Brain microvascular endothelial cell (primary cell): ENCODE measurements at regions not wholly inside any gene's neighbourhood (a gene's known extent, or its start where the extent isn't known, plus 50 kb on each side); places are given as distances from the start of the nearest gene placed in this dataset.

ENCODE experiments used
- DNase-seq: peaks from one replicate; pipeline ENCODE4 v3.0.0-alpha.2; 2020
- H3K27ac ChIP-seq: fragments of 250-450 bp; sonication (Bioruptor Pico); 2 replicates; pipeline ENCODE4 v1.5.1; 2020; ENCODE audit warnings: mild to moderate bottlenecking, moderate library complexity
- H3K27me3 ChIP-seq: fragments of 250-450 bp; sonication (Bioruptor Pico); replicated peaks from 2 replicates; pipeline ENCODE4 v1.5.1; 2020; ENCODE audit warnings: mild to moderate bottlenecking
- H3K36me3 ChIP-seq: fragments of 250-450 bp; sonication (Bioruptor Pico); replicated peaks from 2 replicates; pipeline ENCODE4 v1.5.1; 2020; ENCODE audit warnings: mild to moderate bottlenecking
- H3K4me3 ChIP-seq: 2 replicates; pipeline ENCODE4 v1.5.1; 2011; ENCODE audit warnings: low read depth, mild to moderate bottlenecking, control low read depth, low read length, moderate library complexity
- in situ Hi-C: cut with HindIII; loops from 2 replicates; pipeline ENCODE4 v1.10.0; 2017; ENCODE audit warnings: low sequenced_read_pairs, low pct_ligation_motif_present
- TF ChIP-seq, protein P1 (sequence below): IDR thresholded peaks from 2 replicates; pipeline ENCODE4 v1.5.1; 2011; ENCODE audit warnings: low read depth, mild to moderate bottlenecking, moderate library complexity, low read length, control low read depth, inconsistent platforms; ENCODE audit errors: missing control alignments

DNA sequence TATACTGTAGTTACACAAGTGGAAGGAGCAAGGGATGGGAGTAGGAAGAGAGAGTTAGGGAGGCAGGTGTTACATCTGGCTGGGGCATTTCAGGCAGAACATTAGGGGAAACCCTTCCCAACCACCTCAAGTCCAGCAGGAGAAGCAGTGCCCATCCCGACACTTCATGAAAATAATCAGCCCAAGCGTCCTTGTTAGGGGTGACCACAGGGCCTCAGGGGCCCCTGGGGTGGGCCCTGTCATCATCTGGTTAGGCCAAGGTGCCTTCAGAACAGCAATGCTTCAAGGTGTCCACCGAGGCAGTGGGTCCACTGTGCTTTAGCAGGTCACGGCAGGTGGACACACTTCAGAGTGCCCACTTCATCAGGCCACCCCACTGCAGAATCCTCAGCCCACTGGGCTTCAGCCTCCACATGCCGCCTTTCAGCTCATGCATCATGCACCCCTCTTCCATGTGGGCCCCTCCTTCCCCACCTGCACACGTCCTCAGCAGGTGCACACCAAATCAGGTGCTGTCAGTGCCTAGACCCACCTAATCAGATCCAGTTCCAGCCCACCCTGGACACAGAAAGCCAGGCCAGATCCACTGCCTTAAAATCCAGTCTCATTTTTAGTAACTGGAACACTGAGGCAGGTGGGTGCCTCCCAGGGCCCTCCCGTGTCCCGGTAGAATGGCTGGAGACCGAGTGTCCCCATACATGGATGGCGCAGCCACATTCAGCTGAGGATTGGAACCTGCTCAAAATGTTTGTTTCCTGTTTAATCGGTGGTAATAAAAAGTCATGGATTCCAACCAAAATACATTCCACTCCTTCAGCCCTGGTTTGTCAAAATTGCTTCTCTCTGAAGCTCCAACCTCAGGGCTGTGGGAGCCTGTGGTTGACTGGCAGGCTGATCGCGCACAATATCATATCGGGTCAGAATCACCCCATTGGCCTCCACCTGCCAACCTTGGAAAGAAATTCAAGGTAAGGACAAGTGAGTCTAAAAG is 99.5 kb downstream of the ANKRD60 start:
- no peak overlapping the region for H3K27ac ChIP-seq
- in situ Hi-C loops: no loop called here
- no peak for DNase-seq
- no peaks in the 10 kb centered on the region for H3K27me3 ChIP-seq
- no peaks in the 10 kb centered on the region for H3K36me3 ChIP-seq
- TF ChIP-seq, protein P1, sequence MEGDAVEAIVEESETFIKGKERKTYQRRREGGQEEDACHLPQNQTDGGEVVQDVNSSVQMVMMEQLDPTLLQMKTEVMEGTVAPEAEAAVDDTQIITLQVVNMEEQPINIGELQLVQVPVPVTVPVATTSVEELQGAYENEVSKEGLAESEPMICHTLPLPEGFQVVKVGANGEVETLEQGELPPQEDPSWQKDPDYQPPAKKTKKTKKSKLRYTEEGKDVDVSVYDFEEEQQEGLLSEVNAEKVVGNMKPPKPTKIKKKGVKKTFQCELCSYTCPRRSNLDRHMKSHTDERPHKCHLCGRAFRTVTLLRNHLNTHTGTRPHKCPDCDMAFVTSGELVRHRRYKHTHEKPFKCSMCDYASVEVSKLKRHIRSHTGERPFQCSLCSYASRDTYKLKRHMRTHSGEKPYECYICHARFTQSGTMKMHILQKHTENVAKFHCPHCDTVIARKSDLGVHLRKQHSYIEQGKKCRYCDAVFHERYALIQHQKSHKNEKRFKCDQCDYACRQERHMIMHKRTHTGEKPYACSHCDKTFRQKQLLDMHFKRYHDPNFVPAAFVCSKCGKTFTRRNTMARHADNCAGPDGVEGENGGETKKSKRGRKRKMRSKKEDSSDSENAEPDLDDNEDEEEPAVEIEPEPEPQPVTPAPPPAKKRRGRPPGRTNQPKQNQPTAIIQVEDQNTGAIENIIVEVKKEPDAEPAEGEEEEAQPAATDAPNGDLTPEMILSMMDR: no peak
- H3K4me3 ChIP-seq: no peak overlapping the region

DNA sequence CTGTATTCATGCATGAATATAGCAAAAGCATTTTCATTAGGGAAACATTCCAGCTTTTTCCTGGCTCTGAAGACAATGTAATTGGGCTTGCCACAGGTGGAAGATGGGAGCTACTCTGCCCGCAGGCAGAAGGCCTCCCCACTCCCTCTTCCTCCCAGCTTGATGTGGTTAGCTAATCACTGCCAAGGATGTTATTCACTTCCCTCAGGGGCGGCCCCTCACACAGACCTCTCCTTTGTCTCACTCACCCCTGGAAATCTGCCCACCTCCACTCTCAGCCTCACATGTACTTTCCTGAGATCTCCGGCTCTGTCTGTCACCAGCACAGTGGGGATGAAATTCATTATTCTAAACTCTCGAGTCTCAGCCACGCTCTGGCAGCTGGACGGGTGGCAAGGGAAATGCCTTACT is 100.7 kb downstream of the ANKRD60 start:
- Histone ChIP-seq H3K4me3 (no peak overlapping the region), H3K27me3 (no peaks in the 10 kb centered on the region), H3K36me3 (no peaks in the 10 kb centered on the region), H3K27ac (no peak overlapping the region)
- peak; percentile 83 for DNase-seq
- in situ Hi-C loops: no loop called here
- TF ChIP-seq, protein P1: no peak

DNA sequence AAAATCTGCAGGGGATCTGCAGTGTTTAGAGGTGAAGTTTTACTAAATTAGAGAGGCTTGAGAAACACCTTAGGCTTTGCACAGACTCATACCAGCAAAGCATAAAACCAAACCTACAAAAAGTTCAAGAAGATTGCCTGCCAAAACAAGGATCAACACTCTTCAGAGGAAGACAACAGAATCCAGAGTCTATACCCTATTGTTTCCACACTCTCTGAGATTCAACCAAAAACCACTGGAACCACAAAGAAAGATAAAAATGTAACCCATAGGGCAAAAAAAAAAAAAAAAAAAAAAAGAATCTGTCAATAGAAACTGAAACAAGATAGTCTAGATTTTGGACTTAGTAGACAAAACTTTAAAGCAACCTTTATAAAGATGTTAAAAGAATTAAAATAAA is 102.7 kb downstream of the ANKRD60 start:
- H3K27ac ChIP-seq: no peak overlapping the region

DNA sequence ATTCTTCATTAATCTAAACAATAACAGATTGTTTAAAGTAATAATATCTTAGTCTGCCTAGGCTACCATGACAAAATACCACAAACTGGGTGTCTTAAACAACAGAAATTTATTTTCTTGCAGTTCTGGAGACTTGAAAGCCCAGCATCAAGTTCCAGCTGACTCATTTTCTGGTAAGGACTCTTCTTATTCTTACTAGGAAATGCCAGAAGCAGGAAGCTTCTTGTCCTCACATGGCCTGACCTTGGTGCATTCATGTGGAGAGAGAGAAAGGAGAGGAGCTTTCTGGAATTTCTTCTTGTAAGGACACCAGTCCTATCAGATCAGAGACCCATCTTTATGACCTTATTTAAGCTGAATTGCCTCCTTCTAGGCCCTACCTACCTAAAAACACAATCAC is 110.5 kb downstream of the ANKRD60 start:
- no peaks in the 10 kb centered on the region for H3K36me3 ChIP-seq
- H3K27ac ChIP-seq: no peak overlapping the region
- DNase-seq: peak; percentile 55
- no peak overlapping the region for H3K4me3 ChIP-seq
- in situ Hi-C loops: no loop called here
- no peaks in the 10 kb centered on the region for H3K27me3 ChIP-seq
- TF ChIP-seq, protein P1: no peak

More for the DNA sequence above, 102.7 kb downstream of the ANKRD60 start:
- no peak overlapping the region for H3K4me3 ChIP-seq
- in situ Hi-C loops: no loop called here
- no peaks in the 10 kb centered on the region for H3K36me3 ChIP-seq
- H3K27me3 ChIP-seq: no peaks in the 10 kb centered on the region
- TF ChIP-seq, protein P1: no peak
- DNase-seq: no peak

DNA sequence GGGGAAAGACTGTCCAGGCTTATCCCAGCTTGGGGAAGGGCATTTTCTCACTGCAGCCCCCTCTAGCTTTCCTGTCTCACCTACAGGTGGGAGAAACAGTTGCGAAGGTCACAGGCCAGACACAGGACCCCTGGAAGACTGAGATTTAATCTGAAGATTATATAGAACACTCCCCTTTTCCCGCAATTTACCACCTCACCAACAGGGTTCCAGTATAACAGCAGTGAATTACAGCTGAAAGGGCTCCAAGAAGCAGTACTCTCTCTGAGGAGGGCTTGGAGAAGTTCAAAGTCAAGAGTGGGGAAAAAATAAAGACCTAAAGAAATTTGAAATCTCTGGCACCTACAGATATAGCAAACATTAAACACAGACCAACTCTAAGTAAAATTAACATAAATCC is 111.9 kb downstream of the ANKRD60 start:
- Histone ChIP-seq H3K36me3 (no peaks in the 10 kb centered on the region), H3K27ac (no peak overlapping the region), H3K27me3 (no peaks in the 10 kb centered on the region), H3K4me3 (no peak overlapping the region)
- in situ Hi-C loops: no loop called here
- TF ChIP-seq, protein P1: no peak
- DNase-seq: no peak
